ENCODE measurements at regions not wholly inside any gene's neighbourhood (a gene's known extent, or its start where the extent isn't known, plus 50 kb on each side); places are given as distances from the start of the nearest gene placed in this dataset.

- DNase-seq, result no peak
Measured at GRCh38 chr13:107295416-107296140, 727.6 kb upstream of the ARGLU1 start.

- DNase-seq, result no peak
Measured at GRCh38 chr13:107293924-107294323, 726.0 kb upstream of the ARGLU1 start.

- DNase-seq, result no peak
Measured at GRCh38 chr13:107291875-107292274, 723.9 kb upstream of the ARGLU1 start.

- DNase-seq, result no peak
Measured at GRCh38 chr13:107289540-107289939, 721.6 kb upstream of the ARGLU1 start.

- DNase-seq, result no peak
Measured at GRCh38 chr13:107284173-107284572, 716.2 kb upstream of the ARGLU1 start.

- DNase-seq, result no peak
Measured at GRCh38 chr13:107277911-107278310, 710.0 kb upstream of the ARGLU1 start.

GRCh38 chr13:107276936-107277335, 709.0 kb upstream of the ARGLU1 start:
- no peak for DNase-seq

- DNase-seq, result no peak
Measured at GRCh38 chr13:107275945-107276614, 708.1 kb upstream of the ARGLU1 start.

- no peak for DNase-seq
Measured at GRCh38 chr13:107275312-107275711, 707.4 kb upstream of the ARGLU1 start.

- no peak for DNase-seq
Measured at GRCh38 chr13:107271227-107271626, 703.3 kb upstream of the ARGLU1 start.

GRCh38 chr13:107266657-107267056, 698.7 kb upstream of the ARGLU1 start:
- DNase-seq, result no peak

- DNase-seq, result no peak
Measured at GRCh38 chr13:107258599-107259187, 690.8 kb upstream of the ARGLU1 start.

GRCh38 chr13:107254392-107254791, 686.5 kb upstream of the ARGLU1 start:
- DNase-seq, result no peak

GRCh38 chr13:107252428-107252827, 684.5 kb upstream of the ARGLU1 start:
- DNase-seq, result no peak

GRCh38 chr13:107252021-107252420, 684.1 kb upstream of the ARGLU1 start:
- no peak for DNase-seq

- no peak for DNase-seq
Measured at GRCh38 chr13:107251341-107251740, 683.4 kb upstream of the ARGLU1 start.

GRCh38 chr13:107250628-107251027, 682.7 kb upstream of the ARGLU1 start:
- DNase-seq, result no peak

- DNase-seq, result no peak
Measured at GRCh38 chr13:107244241-107244640, 676.3 kb upstream of the ARGLU1 start.

GRCh38 chr13:107242138-107242537, 674.2 kb upstream of the ARGLU1 start:
- DNase-seq, result no peak

GRCh38 chr13:107241381-107241780, 673.4 kb upstream of the ARGLU1 start:
- no peak for DNase-seq

GRCh38 chr13:107239213-107239612, 671.3 kb upstream of the ARGLU1 start:
- no peak for DNase-seq

GRCh38 chr13:107238262-107238981, 670.5 kb upstream of the ARGLU1 start:
- no peak for DNase-seq

GRCh38 chr13:107234319-107235073, 666.6 kb upstream of the ARGLU1 start:
- DNase-seq, result no peak
